Vagina (tissue), 2 donors: ENCODE measurements at regions not wholly inside any gene's neighbourhood (a gene's known extent, or its start where the extent isn't known, plus 50 kb on each side); places are given as distances from the start of the nearest gene placed in this dataset.

Experiments used
- DNase-seq, 2 donors: peaks; one replicate each; pipeline ENCODE4 v3.0.0-alpha.2; 2017; ENCODE audit errors: extremely low spot score in 2 of 2
- H3K27ac ChIP-seq: fragments of 200-600 bp; sonication (generic); one replicate; pipeline ENCODE4 v1.5.1; 2019
- H3K27me3 ChIP-seq: fragments of 200-600 bp; sonication (generic); one replicate; pipeline ENCODE4 v1.5.1; 2019
- H3K36me3 ChIP-seq, 2 donors: fragments of 200-600 bp; sonication (generic); one replicate each; pipeline ENCODE4 v1.5.1; 2017 to 2019
- H3K4me1 ChIP-seq: fragments of 200-600 bp; sonication (generic); one replicate; pipeline ENCODE4 v1.5.1; 2019
- H3K4me3 ChIP-seq, 2 donors: fragments of 200-600 bp; sonication (generic); 1 replicate in 1 of 2; 2 replicates in 1 of 2; pipeline ENCODE4 v1.5.1; 2016 to 2019
- H3K9me3 ChIP-seq: fragments of 200-600 bp; sonication (generic); one replicate; pipeline ENCODE4 v1.5.1; 2019
- POLR2A ChIP-seq, 2 donors: fragments of 450-650 bp; IDR thresholded peaks; one replicate each; pipeline ENCODE4 v1.6.1; 2017; ENCODE audit warnings: antibody characterized with exemption in 2 of 2, mild to moderate bottlenecking in 2 of 2, moderate library complexity in 2 of 2
- POLR2AphosphoS5 ChIP-seq, 2 donors: sonication (generic); formaldehyde crosslinking; IDR thresholded peaks; one replicate each; pipeline ENCODE4 v1.9.0; 2017; ENCODE audit warnings: antibody characterized with exemption in 2 of 2, mild to moderate bottlenecking in 2 of 2, low read depth in 1 of 2; ENCODE audit not compliant: insufficient read depth in 1 of 2
- intact Hi-C: fragments of 100-400 bp; cut with DNase I; formaldehyde crosslinking; loops from one replicate; pipeline ENCODE4 v1.15.1; 2023
- TF ChIP-seq, protein P1 (sequence below), 3 experiments: fragments of 450-650 bp in 2 of 3; fragments of 200-600 bp in 1 of 3; sonication (generic) in 1 of 3; IDR thresholded peaks; one replicate each; pipeline ENCODE4 v1.5.1; 2017 to 2019; ENCODE audit warnings: antibody characterized with exemption in 3 of 3, mild to moderate bottlenecking in 2 of 3, moderate library complexity in 2 of 3

DNA sequence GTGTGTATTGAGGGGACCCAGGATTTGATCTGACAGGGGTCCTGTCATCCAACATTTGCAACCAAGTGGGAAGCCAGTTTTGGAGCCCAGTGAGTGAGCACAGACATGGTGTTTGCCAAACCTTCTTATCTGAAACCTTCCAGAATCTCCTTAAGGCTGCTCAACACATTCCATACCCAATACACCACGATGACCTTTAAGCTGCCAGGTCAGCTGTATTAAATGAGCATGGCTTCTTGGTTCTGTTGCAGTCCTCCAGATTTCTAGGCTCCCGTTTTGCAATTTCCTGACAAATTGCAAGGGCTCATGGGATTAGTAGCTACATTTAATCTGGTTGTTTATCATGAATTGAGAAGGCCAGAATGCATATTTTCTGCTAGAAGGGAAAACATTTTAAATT lies 124.2 kb upstream of the ATP10B start:
- DNase-seq = no peak
- no peaks in the 10 kb centered on the region for H3K4me1 ChIP-seq
- no peaks in the 10 kb centered on the region for H3K36me3 ChIP-seq
- intact Hi-C loops = no loop called here
- no peaks in the 10 kb centered on the region for H3K27me3 ChIP-seq
- TF ChIP-seq POLR2AphosphoS5 (IDR thresholded peaks at IDR 0.05; ENCODE audit: insufficient read depth in 1 of 2, low read depth in 1 of 2) (no peak), POLR2A (IDR thresholded peaks at IDR 0.05) (no peak)
- TF ChIP-seq, protein P1, sequence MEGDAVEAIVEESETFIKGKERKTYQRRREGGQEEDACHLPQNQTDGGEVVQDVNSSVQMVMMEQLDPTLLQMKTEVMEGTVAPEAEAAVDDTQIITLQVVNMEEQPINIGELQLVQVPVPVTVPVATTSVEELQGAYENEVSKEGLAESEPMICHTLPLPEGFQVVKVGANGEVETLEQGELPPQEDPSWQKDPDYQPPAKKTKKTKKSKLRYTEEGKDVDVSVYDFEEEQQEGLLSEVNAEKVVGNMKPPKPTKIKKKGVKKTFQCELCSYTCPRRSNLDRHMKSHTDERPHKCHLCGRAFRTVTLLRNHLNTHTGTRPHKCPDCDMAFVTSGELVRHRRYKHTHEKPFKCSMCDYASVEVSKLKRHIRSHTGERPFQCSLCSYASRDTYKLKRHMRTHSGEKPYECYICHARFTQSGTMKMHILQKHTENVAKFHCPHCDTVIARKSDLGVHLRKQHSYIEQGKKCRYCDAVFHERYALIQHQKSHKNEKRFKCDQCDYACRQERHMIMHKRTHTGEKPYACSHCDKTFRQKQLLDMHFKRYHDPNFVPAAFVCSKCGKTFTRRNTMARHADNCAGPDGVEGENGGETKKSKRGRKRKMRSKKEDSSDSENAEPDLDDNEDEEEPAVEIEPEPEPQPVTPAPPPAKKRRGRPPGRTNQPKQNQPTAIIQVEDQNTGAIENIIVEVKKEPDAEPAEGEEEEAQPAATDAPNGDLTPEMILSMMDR (IDR thresholded peaks at IDR 0.05) = no peak
- H3K9me3 ChIP-seq = no peaks in the 10 kb centered on the region
- H3K27ac ChIP-seq = no peak overlapping the region
- no peak overlapping the region for H3K4me3 ChIP-seq

DNA sequence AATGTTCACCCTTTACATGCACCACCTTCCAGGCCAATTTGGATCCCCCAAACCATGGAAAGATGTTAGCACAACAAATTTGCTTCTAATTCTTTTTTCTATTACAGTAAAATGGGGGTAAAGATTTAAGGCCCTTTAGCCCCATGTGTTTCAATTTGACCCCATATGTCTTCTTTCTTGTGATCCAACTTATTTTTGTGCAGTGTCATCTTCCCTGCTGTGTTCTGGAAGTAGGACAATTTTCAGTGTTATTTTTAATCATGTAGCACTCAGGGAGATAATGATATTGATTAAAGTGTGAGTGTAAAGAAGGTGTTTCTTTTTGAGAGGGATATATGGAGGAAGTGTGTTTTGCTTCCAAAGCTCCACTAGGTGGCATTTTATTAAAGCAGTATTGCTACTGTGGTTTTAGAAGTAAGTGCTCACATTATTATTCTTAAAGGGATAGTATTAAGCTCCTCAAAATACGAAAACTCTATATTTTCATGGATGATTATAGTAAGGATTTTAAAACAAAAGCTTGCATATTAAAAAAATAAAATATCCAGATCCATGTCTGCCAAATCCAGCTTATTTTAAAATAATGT lies 118.7 kb upstream of the ATP10B start:
- Histone ChIP-seq H3K27me3 (no peaks in the 10 kb centered on the region), H3K27ac (no peak overlapping the region), H3K9me3 (no peaks in the 10 kb centered on the region), H3K4me3 (no peak overlapping the region), H3K4me1 (no peaks in the 10 kb centered on the region), H3K36me3 (no peaks in the 10 kb centered on the region)
- intact Hi-C loops = no loop called here
- DNase-seq = no peak
- TF ChIP-seq POLR2A (IDR thresholded peaks at IDR 0.05) (no peak), POLR2AphosphoS5 (IDR thresholded peaks at IDR 0.05; ENCODE audit: insufficient read depth in 1 of 2, low read depth in 1 of 2) (no peak)
- TF ChIP-seq, protein P1 (IDR thresholded peaks at IDR 0.05) = no peak

DNA sequence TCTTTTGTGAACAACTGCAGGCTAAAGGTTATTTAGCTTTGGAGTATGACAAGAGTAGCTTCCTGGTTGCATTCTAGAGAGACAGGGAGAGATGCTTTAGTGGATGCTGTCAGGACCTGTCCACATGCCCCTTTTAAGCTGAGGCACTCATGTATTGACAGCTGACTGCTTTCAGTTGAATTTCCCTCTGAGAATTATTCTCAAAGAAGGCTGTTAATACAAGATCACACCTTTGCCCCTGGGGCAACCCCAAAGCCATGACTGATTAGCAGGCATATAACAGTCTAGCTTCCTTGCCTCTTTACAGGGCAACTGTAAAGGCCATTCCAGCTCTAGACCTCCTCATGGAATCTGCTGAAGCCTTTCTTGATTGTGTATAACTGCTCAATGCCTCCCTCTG lies 117.6 kb upstream of the ATP10B start:
- H3K4me3 ChIP-seq = no peak overlapping the region
- TF ChIP-seq, protein P1 (IDR thresholded peaks at IDR 0.05) = no peak
- TF ChIP-seq POLR2A (IDR thresholded peaks at IDR 0.05) = no peak
- TF ChIP-seq POLR2AphosphoS5 (IDR thresholded peaks at IDR 0.05; ENCODE audit: insufficient read depth in 1 of 2, low read depth in 1 of 2) = no peak
- H3K9me3 ChIP-seq = no peaks in the 10 kb centered on the region
- no peaks in the 10 kb centered on the region for H3K4me1 ChIP-seq
- intact Hi-C loops = no loop called here
- H3K27me3 ChIP-seq = no peaks in the 10 kb centered on the region
- DNase-seq = no peak
- H3K36me3 ChIP-seq = no peaks in the 10 kb centered on the region
- H3K27ac ChIP-seq = no peak overlapping the region

DNA sequence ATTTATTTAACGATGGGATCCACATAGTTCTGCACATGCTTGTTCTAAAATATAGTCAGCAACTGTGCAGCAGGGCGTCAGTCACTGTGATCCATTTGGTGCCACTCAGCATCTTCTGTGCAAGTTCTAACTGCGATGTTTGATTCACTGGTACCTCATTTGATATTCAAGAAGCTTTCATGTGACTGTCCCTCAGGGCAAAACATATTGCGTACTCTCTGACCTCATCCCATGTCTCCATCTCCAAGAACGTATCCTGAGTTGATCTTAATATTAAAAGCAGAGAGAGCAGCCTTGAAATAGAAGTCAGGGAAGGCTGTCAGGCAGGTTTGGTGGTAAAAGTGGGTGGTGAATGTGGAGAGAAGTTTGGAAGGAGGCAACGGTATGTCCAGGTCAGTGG lies 116.5 kb upstream of the ATP10B start:
- no peak for DNase-seq
- Histone ChIP-seq H3K4me3 (no peak overlapping the region), H3K9me3 (no peaks in the 10 kb centered on the region), H3K27me3 (no peaks in the 10 kb centered on the region), H3K36me3 (no peaks in the 10 kb centered on the region), H3K4me1 (no peaks in the 10 kb centered on the region), H3K27ac (no peak overlapping the region)
- TF ChIP-seq POLR2A (IDR thresholded peaks at IDR 0.05) (no peak), POLR2AphosphoS5 (IDR thresholded peaks at IDR 0.05; ENCODE audit: insufficient read depth in 1 of 2, low read depth in 1 of 2) (no peak)
- TF ChIP-seq, protein P1 (IDR thresholded peaks at IDR 0.05) = no peak
- intact Hi-C loops = no loop called here

DNA sequence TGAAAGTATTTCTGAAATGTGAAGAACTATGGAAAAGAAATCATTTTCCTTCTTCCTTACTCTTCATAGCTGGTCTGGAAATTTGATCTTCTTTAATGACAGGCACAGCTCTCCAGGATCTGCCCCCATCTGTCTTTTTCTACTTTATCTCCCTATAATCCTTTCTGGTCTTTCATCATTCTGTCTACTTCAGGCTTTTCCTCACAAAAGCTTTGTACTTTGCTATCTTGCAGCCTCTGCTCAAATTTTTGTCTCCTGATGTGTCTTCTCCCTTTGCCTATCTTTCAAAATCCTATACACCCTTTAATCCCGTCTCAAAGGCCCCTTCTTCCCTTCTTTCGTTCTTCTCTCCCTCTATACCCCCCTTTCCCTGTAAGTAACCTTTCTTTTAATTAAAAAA lies 114.9 kb upstream of the ATP10B start:
- Histone ChIP-seq H3K4me1 (no peaks in the 10 kb centered on the region), H3K4me3 (no peak overlapping the region), H3K36me3 (no peaks in the 10 kb centered on the region), H3K27me3 (no peaks in the 10 kb centered on the region), H3K9me3 (no peaks in the 10 kb centered on the region), H3K27ac (no peak overlapping the region)
- TF ChIP-seq POLR2A (IDR thresholded peaks at IDR 0.05) = no peak
- no peak for TF ChIP-seq POLR2AphosphoS5 (IDR thresholded peaks at IDR 0.05; ENCODE audit: insufficient read depth in 1 of 2, low read depth in 1 of 2)
- TF ChIP-seq, protein P1 (IDR thresholded peaks at IDR 0.05) = no peak
- intact Hi-C loops = no loop called here
- DNase-seq = no peak
